ENCODE measurements at regions not wholly inside any gene's neighbourhood (a gene's known extent, or its start where the extent isn't known, plus 50 kb on each side); places are given as distances from the start of the nearest gene placed in this dataset.
"Not testable (repeated sequence)": the region's sequence is repeated elsewhere in the genome, so short reads cannot be mapped to it uniquely, and the experiment has no call there.

DNA sequence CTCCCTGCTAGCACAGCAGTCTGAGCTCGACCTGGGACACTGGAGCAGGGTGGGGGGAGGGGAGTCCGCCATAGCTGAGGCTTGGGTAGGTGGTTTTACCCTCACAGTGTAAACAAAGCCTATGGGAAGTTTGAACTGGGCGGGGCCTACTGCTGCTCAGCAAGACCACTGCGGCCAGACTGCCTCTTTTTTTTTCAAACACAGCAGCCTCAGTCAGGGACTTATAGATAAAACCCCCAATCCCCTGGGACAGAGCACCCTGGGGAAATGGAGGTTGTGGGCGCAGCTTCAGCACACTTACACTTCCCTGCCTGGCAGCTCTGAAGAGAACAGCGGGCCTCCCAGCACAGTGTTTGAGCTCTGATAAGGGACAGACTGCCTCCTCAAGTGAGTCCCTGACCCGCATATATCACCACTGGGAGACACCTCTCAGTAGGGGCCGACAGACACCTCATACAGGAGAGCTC lies 151.1 kb upstream of the APC start:
- H3K4me3 Mint-ChIP-seq: no peak overlapping the region
- no peak overlapping the region for H3K27ac Mint-ChIP-seq
- H3K9me3 Mint-ChIP-seq: peaks cover 16% of the 10 kb centered on the region
- no peaks in the 10 kb centered on the region for H3K27me3 Mint-ChIP-seq (ENCODE audit: low read depth)
- POLR2A ChIA-PET: interaction anchor here (0.5 to 0.6 kb wide), 2 partner anchors 47 to 262 kb away, joined by 3 read pairs; no protein-coding TSS in a partner anchor
- TF ChIP-seq SOX15 (CRISPR knock-in tag; IDR thresholded peaks at IDR 0.05) (no peak), EMX1 (CRISPR knock-in tag; IDR thresholded peaks at IDR 0.05) (no peak)
- CTCF ChIA-PET: no interaction called here
- peak; percentile 79 for ATAC-seq
- no peaks in the 10 kb centered on the region for H3K36me3 Mint-ChIP-seq
- H3K4me1 Mint-ChIP-seq: peaks cover 16% of the 10 kb centered on the region
- peak; percentile 16 for DNase-seq (ENCODE audit: low spot score)

DNA sequence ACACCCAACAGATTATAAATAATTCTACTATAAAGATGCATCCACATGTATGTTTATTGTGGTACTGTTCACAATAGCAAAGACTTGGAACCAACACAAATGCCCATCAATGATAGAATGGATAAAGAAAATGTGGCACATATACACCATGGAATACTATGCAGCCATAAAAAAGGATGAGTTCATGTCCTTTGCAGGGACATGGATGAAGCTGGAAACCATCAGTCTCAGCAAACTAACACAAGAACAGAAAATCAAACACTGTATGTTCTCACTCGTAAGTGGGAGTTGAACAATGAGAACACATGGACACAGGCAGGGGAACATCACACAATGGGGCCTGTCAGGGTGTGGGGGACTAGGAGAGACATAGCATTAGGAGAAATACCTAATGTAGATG lies 146.8 kb upstream of the APC start:
- POLR2A ChIA-PET; H3K27me3 Mint-ChIP-seq (ENCODE audit: low read depth); DNase-seq (ENCODE audit: low spot score); ATAC-seq; CTCF ChIA-PET; H3K27ac Mint-ChIP-seq; H3K4me3 Mint-ChIP-seq; H3K36me3 Mint-ChIP-seq: not testable (repeated sequence)
- Mint-ChIP-seq H3K4me1 (peaks cover 13% of the 10 kb centered on the region), H3K9me3 (peaks cover 16% of the 10 kb centered on the region)

DNA sequence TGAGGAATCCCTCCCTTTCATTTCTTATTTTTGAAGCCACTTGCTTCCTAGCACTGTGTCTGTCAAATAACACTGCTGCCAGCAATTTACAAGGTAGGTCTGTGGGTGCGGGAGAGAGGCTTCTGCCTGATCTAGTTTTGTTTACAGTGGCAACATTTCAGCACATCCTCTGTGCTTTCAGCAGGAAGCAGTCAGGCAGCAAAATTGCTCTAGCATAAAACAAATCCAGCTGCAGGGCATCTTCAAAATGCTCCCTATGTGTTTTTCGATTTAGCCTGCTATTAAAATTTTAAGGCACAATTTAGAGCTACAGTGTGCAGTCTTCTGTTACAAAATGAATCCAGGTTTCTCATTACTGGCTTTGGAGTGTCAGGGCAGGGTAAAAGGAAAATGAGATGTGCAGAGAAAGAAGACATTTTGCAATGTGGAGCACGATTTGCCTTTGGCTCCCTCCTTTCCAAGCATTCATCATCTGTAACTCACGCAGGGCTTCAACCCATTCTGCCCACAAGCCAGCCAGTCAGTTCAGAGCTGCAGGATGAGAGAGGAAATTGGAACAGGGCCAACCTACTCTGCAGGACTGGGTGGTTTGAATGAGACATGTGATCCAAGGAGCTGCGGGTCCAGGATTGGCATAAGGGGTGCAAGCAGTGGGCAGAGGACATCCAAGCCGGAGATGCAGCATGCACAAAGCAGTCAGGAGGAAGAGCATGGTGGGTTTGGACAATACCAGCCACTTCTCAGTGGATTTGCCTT lies 143.4 kb upstream of the APC start:
- H3K27ac Mint-ChIP-seq: no peak overlapping the region
- no peaks in the 10 kb centered on the region for H3K27me3 Mint-ChIP-seq (ENCODE audit: low read depth)
- ATAC-seq: no peak
- ChIA-PET CTCF (interaction anchor here (1.3 kb wide), 1 partner anchor 102 kb away, joined by 4 read pairs; no protein-coding TSS in a partner anchor), POLR2A (no interaction called here)
- H3K4me1 Mint-ChIP-seq: no peaks in the 10 kb centered on the region
- H3K4me3 Mint-ChIP-seq: no peak overlapping the region
- no peaks in the 10 kb centered on the region for H3K36me3 Mint-ChIP-seq
- H3K9me3 Mint-ChIP-seq: peaks cover 6% of the 10 kb centered on the region; the same call in 1 of the 2 replicates
- TF ChIP-seq, protein P1, sequence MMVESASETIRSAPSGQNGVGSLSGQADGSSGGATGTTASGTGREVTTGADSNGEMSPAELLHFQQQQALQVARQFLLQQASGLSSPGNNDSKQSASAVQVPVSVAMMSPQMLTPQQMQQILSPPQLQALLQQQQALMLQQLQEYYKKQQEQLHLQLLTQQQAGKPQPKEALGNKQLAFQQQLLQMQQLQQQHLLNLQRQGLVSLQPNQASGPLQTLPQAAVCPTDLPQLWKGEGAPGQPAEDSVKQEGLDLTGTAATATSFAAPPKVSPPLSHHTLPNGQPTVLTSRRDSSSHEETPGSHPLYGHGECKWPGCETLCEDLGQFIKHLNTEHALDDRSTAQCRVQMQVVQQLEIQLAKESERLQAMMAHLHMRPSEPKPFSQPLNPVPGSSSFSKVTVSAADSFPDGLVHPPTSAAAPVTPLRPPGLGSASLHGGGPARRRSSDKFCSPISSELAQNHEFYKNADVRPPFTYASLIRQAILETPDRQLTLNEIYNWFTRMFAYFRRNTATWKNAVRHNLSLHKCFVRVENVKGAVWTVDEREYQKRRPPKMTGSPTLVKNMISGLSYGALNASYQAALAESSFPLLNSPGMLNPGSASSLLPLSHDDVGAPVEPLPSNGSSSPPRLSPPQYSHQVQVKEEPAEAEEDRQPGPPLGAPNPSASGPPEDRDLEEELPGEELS (CRISPR knock-in tag; IDR thresholded peaks at IDR 0.05): no peak
- no peak for TF ChIP-seq FOXK1 (CRISPR knock-in tag; IDR thresholded peaks at IDR 0.05)
- no peak for DNase-seq (ENCODE audit: low spot score)

DNA sequence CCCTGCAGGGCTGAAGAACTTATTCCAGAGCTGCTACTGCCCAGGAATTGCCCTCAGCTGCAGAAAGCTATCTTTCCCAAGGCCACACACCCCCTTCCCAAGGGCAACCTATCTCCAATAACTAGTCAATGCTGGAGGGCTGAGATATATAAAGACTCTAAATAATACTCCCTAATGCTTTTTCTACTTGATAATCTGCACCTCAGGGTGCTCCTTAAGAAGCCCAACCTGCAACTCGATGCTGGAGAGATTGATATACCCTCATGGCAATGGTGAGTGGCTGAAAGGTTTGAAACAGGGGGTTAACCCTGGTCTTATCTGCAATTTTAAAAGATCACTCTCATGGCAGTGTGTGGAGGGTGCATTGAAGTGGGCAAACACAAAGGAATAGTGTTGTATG lies 142.7 kb upstream of the APC start:
- CTCF ChIA-PET: interaction anchor here (1.3 kb wide), 1 partner anchor 102 kb away, joined by 4 read pairs; no protein-coding TSS in a partner anchor
- H3K4me1 Mint-ChIP-seq: no peaks in the 10 kb centered on the region
- H3K36me3 Mint-ChIP-seq: no peaks in the 10 kb centered on the region
- H3K4me3 Mint-ChIP-seq: no peak overlapping the region
- POLR2A ChIA-PET: interaction anchor here (0.6 kb wide), 1 partner anchor 25 kb away, joined by 3 read pairs; no protein-coding TSS in a partner anchor
- peaks cover 6% of the 10 kb centered on the region; the same call in 1 of the 2 replicates for H3K9me3 Mint-ChIP-seq
- ATAC-seq (no peak), DNase-seq (ENCODE audit: low spot score) (no peak)
- no peak overlapping the region for H3K27ac Mint-ChIP-seq
- no peaks in the 10 kb centered on the region for H3K27me3 Mint-ChIP-seq (ENCODE audit: low read depth)
- TF ChIP-seq, protein P2, sequence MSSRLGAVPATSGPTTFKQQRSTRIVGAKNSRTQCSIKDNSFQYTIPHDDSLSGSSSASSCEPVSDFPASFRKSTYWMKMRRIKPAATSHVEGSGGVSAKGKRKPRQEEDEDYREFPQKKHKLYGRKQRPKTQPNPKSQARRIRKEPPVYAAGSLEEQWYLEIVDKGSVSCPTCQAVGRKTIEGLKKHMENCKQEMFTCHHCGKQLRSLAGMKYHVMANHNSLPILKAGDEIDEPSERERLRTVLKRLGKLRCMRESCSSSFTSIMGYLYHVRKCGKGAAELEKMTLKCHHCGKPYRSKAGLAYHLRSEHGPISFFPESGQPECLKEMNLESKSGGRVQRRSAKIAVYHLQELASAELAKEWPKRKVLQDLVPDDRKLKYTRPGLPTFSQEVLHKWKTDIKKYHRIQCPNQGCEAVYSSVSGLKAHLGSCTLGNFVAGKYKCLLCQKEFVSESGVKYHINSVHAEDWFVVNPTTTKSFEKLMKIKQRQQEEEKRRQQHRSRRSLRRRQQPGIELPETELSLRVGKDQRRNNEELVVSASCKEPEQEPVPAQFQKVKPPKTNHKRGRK (CRISPR knock-in tag; IDR thresholded peaks at IDR 0.05; ENCODE audit: borderline replicate concordance): no peak
- TF ChIP-seq, protein P3, sequence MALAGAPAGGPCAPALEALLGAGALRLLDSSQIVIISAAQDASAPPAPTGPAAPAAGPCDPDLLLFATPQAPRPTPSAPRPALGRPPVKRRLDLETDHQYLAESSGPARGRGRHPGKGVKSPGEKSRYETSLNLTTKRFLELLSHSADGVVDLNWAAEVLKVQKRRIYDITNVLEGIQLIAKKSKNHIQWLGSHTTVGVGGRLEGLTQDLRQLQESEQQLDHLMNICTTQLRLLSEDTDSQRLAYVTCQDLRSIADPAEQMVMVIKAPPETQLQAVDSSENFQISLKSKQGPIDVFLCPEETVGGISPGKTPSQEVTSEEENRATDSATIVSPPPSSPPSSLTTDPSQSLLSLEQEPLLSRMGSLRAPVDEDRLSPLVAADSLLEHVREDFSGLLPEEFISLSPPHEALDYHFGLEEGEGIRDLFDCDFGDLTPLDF (CRISPR knock-in tag; IDR thresholded peaks at IDR 0.05): no peak
- TF ChIP-seq ZNF232 (CRISPR knock-in tag; IDR thresholded peaks at IDR 0.05) (no peak), SOX15 (CRISPR knock-in tag; IDR thresholded peaks at IDR 0.05) (no peak), ZNF396 (CRISPR knock-in tag; IDR thresholded peaks at IDR 0.05; ENCODE audit: borderline replicate concordance) (no peak), TCF7 (CRISPR knock-in tag; IDR thresholded peaks at IDR 0.05; ENCODE audit: low read depth) (no peak), ZNF671 (CRISPR knock-in tag; IDR thresholded peaks at IDR 0.05) (no peak), CREB1 (CRISPR knock-in tag; IDR thresholded peaks at IDR 0.05) (no peak), JUN (CRISPR knock-in tag; IDR thresholded peaks at IDR 0.05) (no peak)
- TF ChIP-seq, protein P4, sequence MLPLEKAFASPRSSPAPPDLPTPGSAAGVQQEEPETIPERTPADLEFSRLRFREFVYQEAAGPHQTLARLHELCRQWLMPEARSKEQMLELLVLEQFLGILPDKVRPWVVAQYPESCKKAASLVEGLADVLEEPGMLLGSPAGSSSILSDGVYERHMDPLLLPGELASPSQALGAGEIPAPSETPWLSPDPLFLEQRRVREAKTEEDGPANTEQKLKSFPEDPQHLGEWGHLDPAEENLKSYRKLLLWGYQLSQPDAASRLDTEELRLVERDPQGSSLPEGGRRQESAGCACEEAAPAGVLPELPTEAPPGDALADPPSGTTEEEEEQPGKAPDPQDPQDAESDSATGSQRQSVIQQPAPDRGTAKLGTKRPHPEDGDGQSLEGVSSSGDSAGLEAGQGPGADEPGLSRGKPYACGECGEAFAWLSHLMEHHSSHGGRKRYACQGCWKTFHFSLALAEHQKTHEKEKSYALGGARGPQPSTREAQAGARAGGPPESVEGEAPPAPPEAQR (CRISPR knock-in tag; IDR thresholded peaks at IDR 0.05): no peak
- TF ChIP-seq, protein P5, sequence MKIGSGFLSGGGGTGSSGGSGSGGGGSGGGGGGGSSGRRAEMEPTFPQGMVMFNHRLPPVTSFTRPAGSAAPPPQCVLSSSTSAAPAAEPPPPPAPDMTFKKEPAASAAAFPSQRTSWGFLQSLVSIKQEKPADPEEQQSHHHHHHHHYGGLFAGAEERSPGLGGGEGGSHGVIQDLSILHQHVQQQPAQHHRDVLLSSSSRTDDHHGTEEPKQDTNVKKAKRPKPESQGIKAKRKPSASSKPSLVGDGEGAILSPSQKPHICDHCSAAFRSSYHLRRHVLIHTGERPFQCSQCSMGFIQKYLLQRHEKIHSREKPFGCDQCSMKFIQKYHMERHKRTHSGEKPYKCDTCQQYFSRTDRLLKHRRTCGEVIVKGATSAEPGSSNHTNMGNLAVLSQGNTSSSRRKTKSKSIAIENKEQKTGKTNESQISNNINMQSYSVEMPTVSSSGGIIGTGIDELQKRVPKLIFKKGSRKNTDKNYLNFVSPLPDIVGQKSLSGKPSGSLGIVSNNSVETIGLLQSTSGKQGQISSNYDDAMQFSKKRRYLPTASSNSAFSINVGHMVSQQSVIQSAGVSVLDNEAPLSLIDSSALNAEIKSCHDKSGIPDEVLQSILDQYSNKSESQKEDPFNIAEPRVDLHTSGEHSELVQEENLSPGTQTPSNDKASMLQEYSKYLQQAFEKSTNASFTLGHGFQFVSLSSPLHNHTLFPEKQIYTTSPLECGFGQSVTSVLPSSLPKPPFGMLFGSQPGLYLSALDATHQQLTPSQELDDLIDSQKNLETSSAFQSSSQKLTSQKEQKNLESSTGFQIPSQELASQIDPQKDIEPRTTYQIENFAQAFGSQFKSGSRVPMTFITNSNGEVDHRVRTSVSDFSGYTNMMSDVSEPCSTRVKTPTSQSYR (CRISPR knock-in tag; IDR thresholded peaks at IDR 0.05): no peak
- TF ChIP-seq, protein P6, sequence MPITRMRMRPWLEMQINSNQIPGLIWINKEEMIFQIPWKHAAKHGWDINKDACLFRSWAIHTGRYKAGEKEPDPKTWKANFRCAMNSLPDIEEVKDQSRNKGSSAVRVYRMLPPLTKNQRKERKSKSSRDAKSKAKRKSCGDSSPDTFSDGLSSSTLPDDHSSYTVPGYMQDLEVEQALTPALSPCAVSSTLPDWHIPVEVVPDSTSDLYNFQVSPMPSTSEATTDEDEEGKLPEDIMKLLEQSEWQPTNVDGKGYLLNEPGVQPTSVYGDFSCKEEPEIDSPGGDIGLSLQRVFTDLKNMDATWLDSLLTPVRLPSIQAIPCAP (CRISPR knock-in tag; IDR thresholded peaks at IDR 0.05): no peak
- TF ChIP-seq, protein P7, sequence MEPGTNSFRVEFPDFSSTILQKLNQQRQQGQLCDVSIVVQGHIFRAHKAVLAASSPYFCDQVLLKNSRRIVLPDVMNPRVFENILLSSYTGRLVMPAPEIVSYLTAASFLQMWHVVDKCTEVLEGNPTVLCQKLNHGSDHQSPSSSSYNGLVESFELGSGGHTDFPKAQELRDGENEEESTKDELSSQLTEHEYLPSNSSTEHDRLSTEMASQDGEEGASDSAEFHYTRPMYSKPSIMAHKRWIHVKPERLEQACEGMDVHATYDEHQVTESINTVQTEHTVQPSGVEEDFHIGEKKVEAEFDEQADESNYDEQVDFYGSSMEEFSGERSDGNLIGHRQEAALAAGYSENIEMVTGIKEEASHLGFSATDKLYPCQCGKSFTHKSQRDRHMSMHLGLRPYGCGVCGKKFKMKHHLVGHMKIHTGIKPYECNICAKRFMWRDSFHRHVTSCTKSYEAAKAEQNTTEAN (CRISPR knock-in tag; IDR thresholded peaks at IDR 0.05): no peak

Data from WTC11 (cell line).